Natural killer cell (primary cell): ENCODE measurements at regions not wholly inside any gene's neighbourhood (a gene's known extent, or its start where the extent isn't known, plus 50 kb on each side); places are given as distances from the start of the nearest gene placed in this dataset.

Experiments used
- ATAC-seq, 3 donors: fragments of 150-1000 bp in 2 of 3; fragments of 200-7000 bp in 1 of 3; cut with Tn5 transposase; 1 replicate in 1 of 3; 2 replicates in 2 of 3; pipeline ENCODE4 v1.10.0; 2021; ENCODE audit warnings: mild to moderate bottlenecking in 2 of 3, moderate library complexity in 2 of 3
- DNase-seq, 2 donors: peaks; one replicate each; pipeline versions ENCODE4 v3.0.0 to v3.0.0-alpha.2; 2013 to 2021; ENCODE audit warnings: mixed read lengths in 1 of 2
- H3K27ac ChIP-seq: one replicate; pipeline ENCODE4 v1.5.1; 2013; ENCODE audit warnings: mild to moderate bottlenecking, low read length
- H3K27me3 ChIP-seq: one replicate; pipeline ENCODE4 v1.6.1; 2013; ENCODE audit warnings: low read length; ENCODE audit not compliant: control insufficient read depth, insufficient read depth
- H3K36me3 ChIP-seq: one replicate; pipeline ENCODE4 v1.6.1; 2013; ENCODE audit warnings: low read length; ENCODE audit not compliant: control insufficient read depth, insufficient read depth
- H3K4me1 ChIP-seq: one replicate; pipeline ENCODE4 v1.6.1; 2013; ENCODE audit warnings: low read length; ENCODE audit not compliant: control insufficient read depth, insufficient read depth
- H3K4me3 ChIP-seq: one replicate; pipeline ENCODE4 v1.5.1; 2013; ENCODE audit warnings: low read length
- H3K9me3 ChIP-seq: one replicate; pipeline ENCODE4 v1.6.1; 2013; ENCODE audit warnings: low read length; ENCODE audit not compliant: control insufficient read depth, insufficient read depth
- H3K27ac Mint-ChIP-seq, 2 donors: one replicate each; pipeline ENCODE4 v1.8.0; 2022; ENCODE audit warnings: mild to moderate bottlenecking in 2 of 2, mixed read lengths in 2 of 2, moderate library complexity in 1 of 2
- H3K27me3 Mint-ChIP-seq, 2 donors: one replicate each; pipeline ENCODE4 v1.8.0; 2022; ENCODE audit warnings: low read depth in 2 of 2, mixed read lengths in 2 of 2
- H3K36me3 Mint-ChIP-seq: one replicate; pipeline ENCODE4 v1.8.0; 2022; ENCODE audit warnings: mixed read lengths
- H3K4me1 Mint-ChIP-seq, 2 donors: one replicate each; pipeline ENCODE4 v1.8.0; 2022; ENCODE audit warnings: mixed read lengths in 2 of 2
- H3K4me3 Mint-ChIP-seq: one replicate; pipeline ENCODE4 v1.8.0; 2022; ENCODE audit warnings: mild to moderate bottlenecking, moderate library complexity, mixed read lengths
- H3K9me3 Mint-ChIP-seq, 2 donors: one replicate each; pipeline ENCODE4 v1.8.0; 2022; ENCODE audit warnings: mixed read lengths in 2 of 2
- CTCF ChIP-seq: fragments of 200-600 bp; IDR thresholded peaks from one replicate; pipeline ENCODE4 v1.8.0; 2022; ENCODE audit warnings: antibody characterized with exemption
- WGBS: methylation state at CpG from one replicate; pipeline ENCODE4 v1.1.7; 2013; ENCODE audit warnings: missing lambda C conversion rate; ENCODE audit not compliant: insufficient coverage; 5-methylcytosine and 5-hydroxymethylcytosine counted together
- intact Hi-C: fragments of 100-400 bp; cut with micrococcal nuclease; formaldehyde crosslinking; loops from one replicate; pipeline ENCODE4 v1.14.2; 2022

- 83% methylated on average over 1 of the region's 1 CpG for WGBS
Measured at GRCh38 chrX:102860235-102860634, 76.8 kb upstream of the RAB40AL start.

GRCh38 chrX:102863735-102864134, 73.3 kb upstream of the RAB40AL start:
- no peaks in the 10 kb centered on the region for H3K27me3 ChIP-seq
- peak; percentile 72 to 86 for DNase-seq
- H3K4me3 ChIP-seq: no peak overlapping the region
- no peak overlapping the region for H3K27ac ChIP-seq
- Mint-ChIP-seq H3K36me3 (no peaks in the 10 kb centered on the region), H3K27me3 (no peaks in the 10 kb centered on the region), H3K4me1 (no peaks in the 10 kb centered on the region), H3K4me3 (no peak overlapping the region), H3K9me3 (no peaks in the 10 kb centered on the region), H3K27ac (no peak overlapping the region)
- no peaks in the 10 kb centered on the region for H3K9me3 ChIP-seq
- H3K36me3 ChIP-seq: no peaks in the 10 kb centered on the region
- WGBS: 0% methylated on average over 3 of the region's 4 CpGs
- intact Hi-C loops: loop anchor here (5.0 kb wide), 1 partner anchor 1266 kb away; no protein-coding TSS in a partner anchor
- ATAC-seq: peak; percentile 93 to 100 (median 100)
- peak; percentile 73 for TF ChIP-seq CTCF
- H3K4me1 ChIP-seq: no peaks in the 10 kb centered on the region

More at GRCh38 chrX:102860235-102860634, 76.8 kb upstream of the RAB40AL start:
- no peaks in the 10 kb centered on the region for H3K9me3 ChIP-seq
- no peaks in the 10 kb centered on the region for H3K36me3 ChIP-seq
- ATAC-seq (no peak), DNase-seq (no peak)
- Mint-ChIP-seq H3K27ac (no peak overlapping the region), H3K4me3 (no peak overlapping the region), H3K36me3 (no peaks in the 10 kb centered on the region), H3K4me1 (no peaks in the 10 kb centered on the region), H3K9me3 (no peaks in the 10 kb centered on the region), H3K27me3 (no peaks in the 10 kb centered on the region)
- no peak overlapping the region for H3K27ac ChIP-seq
- no peaks in the 10 kb centered on the region for H3K27me3 ChIP-seq
- TF ChIP-seq CTCF: no peak
- intact Hi-C loops: loop anchor here (5.0 kb wide), 1 partner anchor 1263 kb away; no protein-coding TSS in a partner anchor
- no peak overlapping the region for H3K4me3 ChIP-seq
- no peaks in the 10 kb centered on the region for H3K4me1 ChIP-seq

GRCh38 chrX:102866981-102867656, 70.0 kb upstream of the RAB40AL start:
- Histone ChIP-seq H3K27me3 (no peaks in the 10 kb centered on the region), H3K27ac (no peak overlapping the region), H3K4me3 (no peak overlapping the region), H3K9me3 (no peaks in the 10 kb centered on the region), H3K36me3 (no peaks in the 10 kb centered on the region), H3K4me1 (no peaks in the 10 kb centered on the region)
- no CpG with 5 or more reads among the region's 2 CpGs for WGBS
- H3K36me3 Mint-ChIP-seq: no peaks in the 10 kb centered on the region
- no peaks in the 10 kb centered on the region for H3K9me3 Mint-ChIP-seq
- TF ChIP-seq CTCF: no peak
- no peaks in the 10 kb centered on the region for H3K27me3 Mint-ChIP-seq
- H3K4me3 Mint-ChIP-seq: no peak overlapping the region
- H3K27ac Mint-ChIP-seq: no peak overlapping the region
- ATAC-seq: no peak
- no peak for DNase-seq
- intact Hi-C loops: no loop called here
- no peaks in the 10 kb centered on the region for H3K4me1 Mint-ChIP-seq

- H3K27me3 Mint-ChIP-seq: no peaks in the 10 kb centered on the region
- H3K4me1 Mint-ChIP-seq: no peaks in the 10 kb centered on the region
- Histone ChIP-seq H3K27ac (no peak overlapping the region), H3K4me1 (no peaks in the 10 kb centered on the region), H3K4me3 (no peak overlapping the region), H3K36me3 (no peaks in the 10 kb centered on the region), H3K27me3 (no peaks in the 10 kb centered on the region), H3K9me3 (no peaks in the 10 kb centered on the region)
- intact Hi-C loops: no loop called here
- H3K9me3 Mint-ChIP-seq: no peaks in the 10 kb centered on the region
- no peak overlapping the region for H3K27ac Mint-ChIP-seq
- DNase-seq: no peak
- H3K4me3 Mint-ChIP-seq: no peak overlapping the region
- no peak for TF ChIP-seq CTCF
- no peak for ATAC-seq
- no peaks in the 10 kb centered on the region for H3K36me3 Mint-ChIP-seq
- WGBS: 99% methylated on average over 7 of the region's 7 CpGs
Measured at GRCh38 chrX:102883491-102883890, 53.6 kb upstream of the RAB40AL start.
